IMR-90 (cell line): ENCODE measurements at regions not wholly inside any gene's neighbourhood (a gene's known extent, or its start where the extent isn't known, plus 50 kb on each side); places are given as distances from the start of the nearest gene placed in this dataset.

Experiments used
- ATAC-seq: fragments of 200-7000 bp; cut with Tn5 transposase; 2 replicates; pipeline ENCODE4 v1.9.1; 2020; ENCODE audit warnings: low read depth, mild to moderate bottlenecking, moderate library complexity
- BruUV-seq: library from RNA; stranded (reverse); fragments of 400-500 nt; replicated peaks from 2 replicates; lab custom pipeline; 2021; lab: Mats Ljungman, UMichigan
- CTCF ChIA-PET: fragments of 300-600 bp; formaldehyde crosslinking; extraction: SDS; loops from one replicate; lab custom pipeline; 2021; ENCODE audit warnings: antibody characterized with exemption; lab: Yijun Ruan, JAX
- POLR2A ChIA-PET: fragments of 300-600 bp; sonication (Branson Sonifier 250); formaldehyde crosslinking; loops from one replicate; lab custom pipeline; 2022; ENCODE audit warnings: antibody characterized with exemption; ENCODE audit not compliant: unreplicated experiment; lab: Charles Lee
- DNase-seq: peaks from one replicate; pipeline ENCODE4 v3.0.0; 2013
- H2AFZ ChIP-seq: replicated peaks from 2 replicates; pipeline ENCODE3; 2013; ENCODE audit warnings: low read length, mild to moderate bottlenecking; ENCODE audit not compliant: poor library complexity
- H2AK5ac ChIP-seq: 2 replicates; pipeline ENCODE4 v1.6.1; 2013; ENCODE audit warnings: low read depth, low read length, inconsistent platforms
- H2AK9ac ChIP-seq: replicated peaks from 2 replicates; pipeline ENCODE3; 2013; ENCODE audit warnings: mild to moderate bottlenecking, low read depth, low read length, moderate library complexity; ENCODE audit not compliant: poor library complexity
- H2BK120ac ChIP-seq: 2 replicates; pipeline ENCODE4 v1.6.1; 2013; ENCODE audit warnings: low read depth, low read length, inconsistent platforms
- H2BK15ac ChIP-seq: 3 replicates; pipeline ENCODE4 v1.6.1; 2013; ENCODE audit warnings: low read depth, low read length, inconsistent platforms
- H2BK20ac ChIP-seq: 2 replicates; pipeline ENCODE4 v1.6.1; 2013; ENCODE audit warnings: low read depth, mild to moderate bottlenecking, inconsistent platforms, low read length, moderate library complexity
- H2BK5ac ChIP-seq: 2 replicates; pipeline ENCODE4 v1.6.1; 2013; ENCODE audit warnings: mild to moderate bottlenecking, low read depth, low read length, inconsistent platforms; ENCODE audit not compliant: poor library complexity, severe bottlenecking
- H3K14ac ChIP-seq: replicated peaks from 2 replicates; pipeline ENCODE4 v1.6.1; 2013; ENCODE audit warnings: low read depth, low read length, inconsistent platforms
- H3K18ac ChIP-seq: 2 replicates; pipeline ENCODE4 v1.6.1; 2013; ENCODE audit warnings: low read depth, low read length, control low read depth
- H3K23ac ChIP-seq: 2 replicates; pipeline ENCODE4 v1.6.1; 2013; ENCODE audit warnings: low read depth, low read length, inconsistent platforms
- H3K27ac ChIP-seq: 2 replicates; pipeline ENCODE4 v1.5.1; 2013; ENCODE audit warnings: mild to moderate bottlenecking, control low read depth, low read length; ENCODE audit not compliant: insufficient read depth
- H3K27me3 ChIP-seq: 2 replicates; pipeline ENCODE4 v1.6.1; 2013; ENCODE audit warnings: low read length; ENCODE audit not compliant: control insufficient read depth, insufficient read depth
- H3K36me3 ChIP-seq: 2 replicates; pipeline ENCODE4 v1.6.1; 2013; ENCODE audit warnings: low read length, mixed read lengths; ENCODE audit not compliant: control insufficient read depth, insufficient read depth
- H3K4ac ChIP-seq: 2 replicates; pipeline ENCODE4 v1.6.1; 2013; ENCODE audit warnings: low read depth, low read length, inconsistent platforms
- H3K4me1 ChIP-seq: 2 replicates; pipeline ENCODE4 v1.6.1; 2013; ENCODE audit warnings: low read length, mixed read lengths; ENCODE audit not compliant: control insufficient read depth, insufficient read depth
- H3K4me2 ChIP-seq: 2 replicates; pipeline ENCODE4 v1.6.1; 2013; ENCODE audit warnings: low read depth, mild to moderate bottlenecking, control low read depth, low read length, moderate library complexity
- H3K4me3 ChIP-seq: 2 replicates; pipeline ENCODE4 v1.5.1; 2013; ENCODE audit warnings: low read depth, mild to moderate bottlenecking, control low read depth, low read length, moderate library complexity; ENCODE audit not compliant: insufficient read depth
- H3K56ac ChIP-seq: 2 replicates; pipeline ENCODE4 v1.6.1; 2013; ENCODE audit warnings: low read length, inconsistent platforms; ENCODE audit not compliant: insufficient read depth; ENCODE audit errors: extremely low read depth
- H3K79me1 ChIP-seq, 2 experiments: 2 replicates each; pipeline ENCODE4 v1.6.1; 2013; ENCODE audit warnings: low read length in 2 of 2, inconsistent platforms in 1 of 2, low read depth in 1 of 2
- H3K9ac ChIP-seq: 2 replicates; pipeline ENCODE4 v1.6.1; 2013; ENCODE audit warnings: low read depth, low read length, control low read depth
- H3K9me1 ChIP-seq: 2 replicates; pipeline ENCODE4 v1.6.1; 2013; ENCODE audit warnings: low read length, inconsistent platforms; ENCODE audit not compliant: insufficient read depth
- H3K9me3 ChIP-seq: 2 replicates; pipeline ENCODE4 v1.6.1; 2013; ENCODE audit warnings: low read length; ENCODE audit not compliant: control insufficient read depth, insufficient read depth
- H4K20me1 ChIP-seq: 2 replicates; pipeline ENCODE4 v1.6.1; 2013; ENCODE audit warnings: low read length, inconsistent platforms; ENCODE audit not compliant: insufficient read depth
- H4K5ac ChIP-seq: 2 replicates; pipeline ENCODE4 v1.6.1; 2013; ENCODE audit warnings: mild to moderate bottlenecking, low read depth, low read length, control low read depth
- H4K8ac ChIP-seq, 2 experiments: 2 replicates each; pipeline ENCODE4 v1.6.1; 2013; ENCODE audit warnings: low read depth in 2 of 2, low read length in 2 of 2, control low read depth in 1 of 2, inconsistent platforms in 1 of 2
- H4K91ac ChIP-seq: 2 replicates; pipeline ENCODE4 v1.6.1; 2013; ENCODE audit warnings: low read depth, low read length, inconsistent platforms; ENCODE audit not compliant: insufficient read depth
- BHLHE40 ChIP-seq: fragments of 150-350 bp; IDR thresholded peaks from 2 replicates; pipeline ENCODE4 v1.6.1; 2016; ENCODE audit warnings: mild to moderate bottlenecking, low read depth, low read length
- CEBPB ChIP-seq: IDR thresholded peaks from 2 replicates; pipeline ENCODE4 v1.6.1; 2012; ENCODE audit warnings: low read depth, low read length, improper control_type of control experiment
- CHD1 ChIP-seq: IDR thresholded peaks from 2 replicates; pipeline ENCODE4 v1.6.1; 2012; ENCODE audit warnings: low read depth, low read length, improper control_type of control experiment
- FOS ChIP-seq: fragments of 150-350 bp; IDR thresholded peaks from 2 replicates; pipeline ENCODE4 v1.6.1; 2016; ENCODE audit warnings: low read depth, low read length
- MAFK ChIP-seq: IDR thresholded peaks from 2 replicates; pipeline ENCODE4 v1.6.1; 2012; ENCODE audit warnings: low read depth, low read length, improper control_type of control experiment
- MAZ ChIP-seq: IDR thresholded peaks from 2 replicates; pipeline ENCODE4 v1.6.1; 2012; ENCODE audit warnings: low read depth, mild to moderate bottlenecking, low read length, improper control_type of control experiment, moderate library complexity, borderline replicate concordance
- MXI1 ChIP-seq: IDR thresholded peaks from 2 replicates; pipeline ENCODE4 v1.6.1; 2012; ENCODE audit warnings: low read depth, mild to moderate bottlenecking, low read length, moderate library complexity, borderline replicate concordance
- NFE2L2 ChIP-seq: fragments of 150-350 bp; IDR thresholded peaks from 2 replicates; pipeline ENCODE4 v1.6.1; 2016; ENCODE audit warnings: low read depth, mild to moderate bottlenecking, low read length
- POLR2A ChIP-seq: IDR thresholded peaks from 2 replicates; pipeline ENCODE4 v1.6.1; 2012; ENCODE audit warnings: mild to moderate bottlenecking, low read depth, low read length
- RAD21 ChIP-seq: IDR thresholded peaks from 2 replicates; pipeline ENCODE4 v1.6.1; 2012; ENCODE audit warnings: low read length, improper control_type of control experiment
- RCOR1 ChIP-seq: IDR thresholded peaks from 2 replicates; pipeline ENCODE4 v1.6.1; 2012; ENCODE audit warnings: mild to moderate bottlenecking, low read length, improper control_type of control experiment; ENCODE audit not compliant: insufficient replicate concordance
- RFX5 ChIP-seq: IDR thresholded peaks from 2 replicates; pipeline ENCODE4 v1.8.0; 2012; ENCODE audit warnings: low read depth, mild to moderate bottlenecking, low read length, moderate library complexity
- SMC3 ChIP-seq: fragments of 150-350 bp; IDR thresholded peaks from 2 replicates; pipeline ENCODE4 v1.6.1; 2016; ENCODE audit warnings: low read depth, mild to moderate bottlenecking, antibody characterized with exemption, low read length, moderate library complexity
- WGBS, 2 experiments: methylation state at CpG; one replicate each; pipeline versions ENCODE4 v1.1.5 to v1.1.7; 2013; ENCODE audit warnings: missing lambda C conversion rate in 2 of 2; ENCODE audit not compliant: insufficient read length in 1 of 2; ENCODE audit errors: extremely low coverage in 2 of 2; 5-methylcytosine and 5-hydroxymethylcytosine counted together
- dilution Hi-C: fragments of 300-500 bp; cut with HindIII; formaldehyde crosslinking; loops from one replicate; pipeline ENCODE4 v1.14.3; 2018; ENCODE audit warnings: low sequenced_read_pairs; ENCODE audit not compliant: unreplicated experiment
- in situ Hi-C: fragments of 300-500 bp; cut with MboI; formaldehyde crosslinking; loops from 3 replicates; pipeline ENCODE4 v1.14.3; 2019; ENCODE audit warnings: low sequenced_read_pairs, inconsistent platforms, mixed read lengths
- intact Hi-C: fragments of 100-400 bp; cut with micrococcal nuclease; formaldehyde crosslinking; loops from 2 replicates; pipeline ENCODE4 v1.10.0; 2022
- TF ChIP-seq, protein P1 (sequence below): conservative IDR thresholded peaks from 2 replicates; pipeline ENCODE4 v1.5.1; 2012; ENCODE audit warnings: mild to moderate bottlenecking, low read depth, low read length, improper control_type of control experiment
- TF ChIP-seq, protein P2 (sequence below): fragments of 150-350 bp; IDR thresholded peaks from 2 replicates; pipeline ENCODE4 v1.6.1; 2016; ENCODE audit warnings: low read depth, mild to moderate bottlenecking, low read length, moderate library complexity, borderline replicate concordance
- TF ChIP-seq, protein P3 (sequence below): fragments of 150-350 bp; IDR thresholded peaks from 2 replicates; pipeline ENCODE4 v1.6.1; 2017; ENCODE audit warnings: mild to moderate bottlenecking, antibody characterized with exemption, low read length, low read depth

DNA sequence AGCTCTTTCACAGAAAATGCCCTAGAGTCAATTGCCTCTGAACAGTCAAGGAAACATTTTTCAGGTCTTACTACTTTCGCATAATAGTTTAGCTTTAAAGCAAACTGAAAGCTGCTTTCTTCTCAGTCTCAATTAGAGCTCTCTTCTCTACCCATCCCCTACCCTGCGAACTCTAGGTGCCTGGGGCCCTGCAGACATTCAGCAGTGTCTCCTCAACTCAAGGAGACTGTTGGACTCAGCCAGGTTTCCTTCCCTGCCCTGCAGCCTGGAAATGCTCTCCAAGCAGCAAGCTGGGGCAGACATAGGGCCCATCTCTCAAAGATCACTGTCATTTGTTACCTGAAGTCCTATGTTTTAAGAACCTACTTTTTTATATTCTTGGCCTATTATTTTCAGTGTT is 312.5 kb upstream of the PRICKLE1 start:
- Histone ChIP-seq H3K4me1 (no peaks in the 10 kb centered on the region), H3K9me1 (no peaks in the 10 kb centered on the region), H4K91ac (no peak overlapping the region), H3K27ac (no peak overlapping the region), H2BK20ac (no peak overlapping the region), H3K36me3 (no peaks in the 10 kb centered on the region), H3K4ac (no peak overlapping the region), H3K9ac (no peak overlapping the region), H2AK9ac (peak overlapping the region; percentile 55), H4K20me1 (no peaks in the 10 kb centered on the region), H3K23ac (no peak overlapping the region), H2BK120ac (no peak overlapping the region), H3K79me1 (no peaks in the 10 kb centered on the region), H3K14ac (no peak overlapping the region), H4K5ac (no peak overlapping the region), H3K9me3 (no peaks in the 10 kb centered on the region), H4K8ac (no peak overlapping the region), H2BK15ac (no peak overlapping the region), H2AK5ac (no peak overlapping the region), H3K27me3 (no peaks in the 10 kb centered on the region; the same call in 1 of the 2 replicates), H2BK5ac (no peak overlapping the region), H3K18ac (no peak overlapping the region), H2AFZ (peak overlapping the region; percentile 51), H3K4me3 (no peak overlapping the region), H3K56ac (no peak overlapping the region), H3K4me2 (no peak overlapping the region)
- dilution Hi-C loops (no loop called here), in situ Hi-C loops (no loop called here), intact Hi-C loops (no loop called here)
- DNase-seq (no peak), ATAC-seq (no peak)
- TF ChIP-seq CHD1 (no peak), NFE2L2 (no peak), BHLHE40 (no peak), SMC3 (no peak), RCOR1 (no peak), FOS (no peak), MXI1 (no peak), POLR2A (no peak), MAFK (no peak), RAD21 (no peak), MAZ (no peak), CEBPB (no peak), RFX5 (no peak)
- TF ChIP-seq, protein P1, sequence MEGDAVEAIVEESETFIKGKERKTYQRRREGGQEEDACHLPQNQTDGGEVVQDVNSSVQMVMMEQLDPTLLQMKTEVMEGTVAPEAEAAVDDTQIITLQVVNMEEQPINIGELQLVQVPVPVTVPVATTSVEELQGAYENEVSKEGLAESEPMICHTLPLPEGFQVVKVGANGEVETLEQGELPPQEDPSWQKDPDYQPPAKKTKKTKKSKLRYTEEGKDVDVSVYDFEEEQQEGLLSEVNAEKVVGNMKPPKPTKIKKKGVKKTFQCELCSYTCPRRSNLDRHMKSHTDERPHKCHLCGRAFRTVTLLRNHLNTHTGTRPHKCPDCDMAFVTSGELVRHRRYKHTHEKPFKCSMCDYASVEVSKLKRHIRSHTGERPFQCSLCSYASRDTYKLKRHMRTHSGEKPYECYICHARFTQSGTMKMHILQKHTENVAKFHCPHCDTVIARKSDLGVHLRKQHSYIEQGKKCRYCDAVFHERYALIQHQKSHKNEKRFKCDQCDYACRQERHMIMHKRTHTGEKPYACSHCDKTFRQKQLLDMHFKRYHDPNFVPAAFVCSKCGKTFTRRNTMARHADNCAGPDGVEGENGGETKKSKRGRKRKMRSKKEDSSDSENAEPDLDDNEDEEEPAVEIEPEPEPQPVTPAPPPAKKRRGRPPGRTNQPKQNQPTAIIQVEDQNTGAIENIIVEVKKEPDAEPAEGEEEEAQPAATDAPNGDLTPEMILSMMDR, result no peak
- TF ChIP-seq, protein P2, sequence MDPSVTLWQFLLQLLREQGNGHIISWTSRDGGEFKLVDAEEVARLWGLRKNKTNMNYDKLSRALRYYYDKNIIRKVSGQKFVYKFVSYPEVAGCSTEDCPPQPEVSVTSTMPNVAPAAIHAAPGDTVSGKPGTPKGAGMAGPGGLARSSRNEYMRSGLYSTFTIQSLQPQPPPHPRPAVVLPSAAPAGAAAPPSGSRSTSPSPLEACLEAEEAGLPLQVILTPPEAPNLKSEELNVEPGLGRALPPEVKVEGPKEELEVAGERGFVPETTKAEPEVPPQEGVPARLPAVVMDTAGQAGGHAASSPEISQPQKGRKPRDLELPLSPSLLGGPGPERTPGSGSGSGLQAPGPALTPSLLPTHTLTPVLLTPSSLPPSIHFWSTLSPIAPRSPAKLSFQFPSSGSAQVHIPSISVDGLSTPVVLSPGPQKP, result no peak
- TF ChIP-seq, protein P3, sequence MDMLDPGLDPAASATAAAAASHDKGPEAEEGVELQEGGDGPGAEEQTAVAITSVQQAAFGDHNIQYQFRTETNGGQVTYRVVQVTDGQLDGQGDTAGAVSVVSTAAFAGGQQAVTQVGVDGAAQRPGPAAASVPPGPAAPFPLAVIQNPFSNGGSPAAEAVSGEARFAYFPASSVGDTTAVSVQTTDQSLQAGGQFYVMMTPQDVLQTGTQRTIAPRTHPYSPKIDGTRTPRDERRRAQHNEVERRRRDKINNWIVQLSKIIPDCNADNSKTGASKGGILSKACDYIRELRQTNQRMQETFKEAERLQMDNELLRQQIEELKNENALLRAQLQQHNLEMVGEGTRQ, result no peak
- ChIA-PET POLR2A (interaction anchor here (0.5 kb wide), 1 partner anchor 470 kb away, joined by 3 read pairs; no protein-coding TSS in a partner anchor), CTCF (interaction anchor here (0.7 kb wide), 1 partner anchor 158 kb away, joined by 3 read pairs; no protein-coding TSS in a partner anchor)
- BruUV-seq, result no TSS peak
- no CpG with 5 or more reads among the region's 2 CpGs for WGBS, 2 experiments
